SIG-M5 (cell line): ENCODE measurements at regions not wholly inside any gene's neighbourhood (a gene's known extent, or its start where the extent isn't known, plus 50 kb on each side); places are given as distances from the start of the nearest gene placed in this dataset.

Experiments used
- DNase-seq: peaks from one replicate; lab custom pipeline; 2025; lab: John Stamatoyannopoulos, UW

GRCh38 chr4:110959041-110959643 lies 336.3 kb upstream of the PITX2 start:
- DNase-seq: no peak

DNA sequence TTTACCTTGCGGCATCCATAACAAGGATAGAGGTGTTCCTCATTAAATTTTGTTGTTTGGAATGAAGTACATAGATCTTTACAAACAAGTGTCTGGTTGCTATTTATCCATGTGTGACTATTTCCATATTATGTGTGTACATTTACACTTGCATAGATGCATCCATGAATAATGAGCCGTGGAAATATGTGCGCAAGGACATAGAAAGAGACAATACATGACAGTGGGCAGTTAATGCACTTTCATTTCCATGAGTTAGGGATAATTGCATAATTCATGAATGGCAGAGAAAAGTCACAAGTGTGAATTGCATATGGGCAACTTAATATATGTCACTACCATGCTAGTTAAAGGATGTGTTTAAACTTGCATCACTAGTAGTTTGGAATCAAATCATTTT lies 338.2 kb upstream of the PITX2 start:
- no peak for DNase-seq

- no peak for DNase-seq
Measured at GRCh38 chr4:110962616-110963015, 339.7 kb upstream of the PITX2 start.

DNA sequence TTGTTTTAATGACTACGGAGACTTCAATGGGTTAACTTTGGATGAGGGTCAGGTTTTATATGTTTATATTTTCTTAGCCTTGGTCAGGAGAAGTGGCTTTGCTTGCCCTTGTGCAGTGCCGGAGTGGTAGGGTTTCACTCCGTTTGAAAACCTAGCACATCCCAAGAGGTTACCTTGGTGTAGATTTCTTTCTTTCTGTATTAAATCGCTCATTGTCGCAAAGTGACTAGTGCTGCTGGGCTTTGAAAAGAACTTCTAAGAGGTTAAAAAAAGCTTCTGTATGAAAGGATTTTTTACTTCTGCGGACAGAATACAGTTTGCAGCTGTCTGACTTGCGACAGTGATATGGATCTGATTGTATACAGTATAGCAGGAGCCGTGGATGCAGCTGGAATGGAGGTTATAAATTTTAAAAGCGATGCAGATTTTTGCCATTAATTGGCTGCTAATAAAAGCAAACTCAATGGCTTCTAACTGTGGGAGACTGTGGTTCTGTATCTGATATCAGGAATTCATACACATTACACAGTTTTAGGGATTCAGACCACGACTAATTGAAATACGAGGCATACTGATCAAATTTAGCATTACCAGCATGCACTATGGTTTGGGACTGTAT lies 340.9 kb upstream of the PITX2 start:
- DNase-seq: no peak

DNA sequence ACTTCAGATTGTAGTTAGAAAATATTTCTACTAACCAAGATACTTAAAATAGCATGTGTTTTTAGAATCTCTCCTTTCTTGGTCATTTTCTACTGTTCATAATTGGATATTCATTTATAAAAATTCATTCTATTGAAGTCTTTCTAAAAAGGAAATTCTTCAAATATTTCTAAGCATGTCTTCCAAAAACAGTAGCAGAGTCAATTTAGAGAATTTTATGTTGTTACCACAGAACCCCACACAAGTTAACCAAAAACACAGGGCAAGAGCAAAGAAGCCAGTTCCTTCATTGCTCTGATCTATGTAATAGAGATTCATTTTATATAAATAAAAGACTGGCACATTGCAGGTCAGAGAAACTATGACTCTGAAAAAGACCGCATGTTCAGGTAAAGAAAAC lies 345.1 kb upstream of the PITX2 start:
- no peak for DNase-seq

DNA sequence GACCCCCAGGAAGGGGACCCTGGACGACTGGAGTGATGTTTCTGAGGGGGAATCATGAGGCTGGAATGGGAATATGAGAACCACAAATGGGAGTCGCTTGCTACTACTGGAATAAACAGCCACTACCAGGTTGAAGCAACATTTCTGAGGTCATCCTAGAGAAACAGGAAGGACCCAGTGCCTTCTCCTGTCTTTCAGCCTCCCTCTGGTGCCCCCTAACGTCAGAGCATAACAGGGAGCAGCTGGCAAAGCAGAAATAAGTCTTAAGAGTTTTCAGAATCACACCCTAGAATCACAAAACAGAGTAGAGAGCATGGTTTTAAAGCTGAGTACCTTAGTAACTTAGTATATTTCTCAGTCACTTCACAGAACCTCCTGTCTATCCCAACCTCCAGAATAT lies 347.8 kb upstream of the PITX2 start:
- no peak for DNase-seq

DNA sequence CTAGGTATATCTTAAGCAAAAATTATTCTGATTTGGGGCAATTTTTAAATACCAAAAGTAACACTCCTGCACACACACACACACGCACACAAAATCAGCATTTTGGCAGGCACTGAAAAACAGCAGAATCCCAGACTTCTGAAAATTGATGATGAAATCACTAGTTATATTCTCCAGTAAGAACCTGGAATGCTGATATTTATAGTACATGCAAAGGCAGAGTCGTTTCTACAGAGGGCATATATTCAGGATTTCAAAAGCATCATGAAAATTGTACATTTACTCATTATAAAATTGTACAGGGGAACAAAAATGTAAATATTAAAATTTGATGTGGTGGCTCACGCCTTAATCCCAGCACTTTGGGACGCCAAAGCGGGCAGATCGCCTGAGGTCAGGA lies 352.5 kb upstream of the PITX2 start:
- no peak for DNase-seq

DNA sequence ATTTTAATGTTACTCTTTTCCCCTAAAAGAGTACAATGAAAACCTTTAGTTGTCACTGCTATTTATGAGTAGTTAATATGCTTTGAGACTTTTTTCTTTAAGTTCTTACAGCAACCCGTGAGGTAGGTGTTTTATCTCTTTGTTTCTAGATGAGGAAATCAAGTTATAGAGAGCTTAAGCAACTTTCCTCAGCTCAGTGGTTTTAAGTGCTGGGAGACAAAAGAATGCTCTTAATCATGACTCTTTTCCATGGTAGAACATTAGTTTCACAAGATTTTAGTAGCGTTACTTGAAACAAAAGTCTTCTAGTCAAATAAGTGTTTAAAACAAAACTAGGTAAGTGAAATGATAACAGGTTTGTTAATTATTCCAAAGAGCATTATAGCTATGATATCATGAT lies 354.7 kb upstream of the PITX2 start:
- no peak for DNase-seq

GRCh38 chr4:110978761-110979160 lies 355.9 kb upstream of the PITX2 start:
- no peak for DNase-seq

DNA sequence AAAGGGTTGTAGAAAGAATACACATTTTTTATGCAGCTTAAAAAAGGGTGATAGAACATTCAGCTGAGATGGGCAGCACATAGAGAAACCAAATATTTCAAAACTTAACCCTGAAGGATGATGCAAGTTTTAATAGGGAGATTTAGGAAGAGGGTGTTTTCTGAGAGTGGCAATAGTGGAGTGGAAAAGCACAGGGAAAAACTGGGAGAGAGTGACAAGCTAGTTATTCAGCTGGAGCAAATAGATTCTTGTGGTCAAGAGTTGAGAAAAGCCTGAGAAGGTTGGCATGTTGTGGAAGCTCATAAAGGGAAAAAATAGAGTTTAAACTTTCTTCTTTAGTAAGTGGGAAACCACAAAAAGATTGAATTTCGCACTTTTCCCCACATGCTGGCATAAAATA lies 359.6 kb upstream of the PITX2 start:
- no peak for DNase-seq

- no peak for DNase-seq
Measured at GRCh38 chr4:110988722-110989121, 365.8 kb upstream of the PITX2 start.

DNA sequence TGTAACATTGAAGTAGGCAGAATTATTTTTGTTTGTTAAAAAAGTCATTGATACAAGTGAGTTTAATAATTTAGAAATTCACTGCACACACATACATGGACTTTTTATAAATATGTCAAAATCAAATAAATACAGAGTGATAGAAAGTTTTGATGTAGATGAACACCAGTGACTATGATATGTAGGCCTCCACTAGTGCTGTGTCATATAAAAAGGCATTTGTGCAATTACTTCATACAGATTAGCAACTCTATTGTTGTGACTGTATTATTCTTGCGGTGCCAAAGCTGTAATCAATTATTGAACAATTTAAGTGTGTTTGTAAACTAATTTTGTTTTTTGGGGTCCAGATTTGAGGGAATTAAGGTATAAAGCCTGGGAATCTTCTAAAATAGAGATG lies 366.2 kb upstream of the PITX2 start:
- no peak for DNase-seq

GRCh38 chr4:110994781-110995180 lies 371.9 kb upstream of the PITX2 start:
- no peak for DNase-seq

DNA sequence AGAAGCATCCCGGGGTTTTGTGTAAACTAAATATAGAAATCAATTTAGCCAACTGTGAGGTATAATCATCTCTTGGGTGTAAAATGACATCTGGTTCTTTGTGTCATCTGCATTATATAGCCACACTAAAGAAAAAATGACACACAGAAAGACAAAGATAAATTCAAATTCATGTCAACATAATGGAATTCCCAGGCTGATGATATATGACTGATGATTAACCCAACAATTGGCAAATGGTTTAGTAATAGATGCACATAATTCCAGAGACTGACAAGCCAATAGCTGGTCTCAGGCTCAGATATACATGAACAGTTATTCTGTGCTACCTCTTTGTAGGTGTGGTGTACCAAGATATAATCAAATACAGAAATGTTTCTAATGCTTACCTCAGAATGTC lies 375.4 kb upstream of the PITX2 start:
- DNase-seq: no peak

- no peak for DNase-seq
Measured at GRCh38 chr4:111011458-111011857, 388.6 kb upstream of the PITX2 start.

DNA sequence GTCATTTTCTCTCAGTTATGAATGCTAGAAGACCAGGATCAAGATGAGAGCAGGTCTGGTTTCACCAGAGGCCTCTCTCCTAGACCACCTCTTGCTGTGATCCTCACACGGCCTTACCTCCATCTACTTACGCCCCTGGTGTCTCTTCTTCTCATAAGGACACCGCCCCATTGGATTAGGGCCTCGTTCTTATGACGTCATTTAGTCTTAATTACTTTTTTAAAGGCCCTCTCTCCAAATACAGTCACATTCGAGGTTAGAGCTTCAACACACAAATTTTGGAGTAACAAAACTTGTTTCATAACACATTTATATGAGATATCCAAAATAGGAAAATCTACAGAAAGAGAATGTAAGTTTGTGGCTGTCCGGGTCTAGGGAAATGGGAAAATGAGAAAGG lies 391.0 kb upstream of the PITX2 start:
- DNase-seq: no peak

DNA sequence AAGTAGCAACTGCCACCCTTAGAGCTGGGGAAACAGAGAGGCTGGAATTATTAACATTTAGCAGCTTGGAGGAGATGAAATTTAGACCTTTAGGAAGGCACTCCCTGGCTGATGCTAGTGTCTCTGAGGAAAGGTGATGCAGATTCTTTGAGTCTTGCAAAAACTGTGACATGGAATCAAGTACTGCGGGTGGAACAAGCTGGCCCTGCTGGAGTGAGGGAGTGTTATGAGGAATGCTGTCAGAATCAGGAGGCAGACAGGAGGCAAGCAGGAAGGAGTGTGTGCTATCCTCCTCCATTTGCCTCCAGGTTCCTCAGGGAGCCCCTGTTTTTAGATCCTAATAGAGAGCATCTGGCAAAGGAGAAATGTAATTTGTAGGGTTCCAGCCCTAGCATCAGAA lies 391.7 kb upstream of the PITX2 start:
- no peak for DNase-seq

GRCh38 chr4:111016416-111016815 lies 393.5 kb upstream of the PITX2 start:
- no peak for DNase-seq

- no peak for DNase-seq
Measured at GRCh38 chr4:111018216-111018615, 395.3 kb upstream of the PITX2 start.

GRCh38 chr4:111020476-111020875 lies 397.6 kb upstream of the PITX2 start:
- DNase-seq: no peak

DNA sequence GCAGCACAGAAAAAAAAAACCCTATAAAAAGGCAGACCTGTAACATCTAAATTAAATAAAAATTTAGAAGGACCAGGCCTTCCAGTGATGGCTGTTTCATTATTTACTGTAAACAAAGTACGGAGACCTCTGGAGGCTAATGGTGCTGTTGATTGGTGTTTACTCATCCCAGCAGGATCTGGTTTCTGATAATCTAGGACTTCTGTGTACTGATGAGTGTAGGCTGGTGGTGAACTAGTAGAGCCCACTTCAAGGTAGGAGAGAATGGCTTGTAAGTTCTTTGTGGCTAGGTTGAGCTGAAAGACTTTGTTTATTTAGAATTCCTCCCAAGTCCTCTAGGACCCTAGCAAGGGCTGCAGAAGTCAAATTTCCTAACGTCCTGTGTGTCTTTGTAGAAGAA lies 398.1 kb upstream of the PITX2 start:
- DNase-seq: no peak

GRCh38 chr4:111022758-111023157 lies 399.9 kb upstream of the PITX2 start:
- DNase-seq: no peak

- DNase-seq: no peak
Measured at GRCh38 chr4:111027526-111027925, 404.6 kb upstream of the PITX2 start.

DNA sequence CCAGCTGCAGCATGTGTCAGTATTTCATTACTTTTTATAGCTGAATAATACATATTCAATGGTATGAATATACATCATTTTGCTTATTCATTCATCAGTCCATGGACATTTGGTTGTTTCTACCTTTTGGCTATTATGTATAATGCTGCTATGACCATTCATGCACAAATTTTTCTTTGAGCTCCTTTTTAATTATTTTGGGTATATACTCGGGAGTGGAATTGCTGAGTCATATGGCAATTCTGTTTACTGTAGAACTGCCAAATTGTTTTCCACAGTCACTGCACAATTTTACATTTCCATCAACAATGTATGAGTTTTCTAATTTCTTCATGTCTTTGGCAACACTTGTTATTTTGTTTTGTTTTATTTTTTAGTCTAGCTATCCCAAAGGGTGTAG lies 405.9 kb upstream of the PITX2 start:
- no peak for DNase-seq
